H1 (cell line): ENCODE measurements at regions not wholly inside any gene's neighbourhood (a gene's known extent, or its start where the extent isn't known, plus 50 kb on each side); places are given as distances from the start of the nearest gene placed in this dataset.

Experiments used
- CTCF ChIA-PET: fragments of 300-600 bp; sonication (Branson Sonifier 250); formaldehyde crosslinking; loops from one replicate; lab custom pipeline; 2021; ENCODE audit not compliant: partially characterized antibody; lab: Charles Lee
- POLR2A ChIA-PET: fragments of 300-600 bp; sonication (Branson Sonifier 250); formaldehyde crosslinking; loops from one replicate; lab custom pipeline; 2021; ENCODE audit warnings: inconsistent platforms; ENCODE audit not compliant: partially characterized antibody; lab: Charles Lee
- DNase-seq, 2 experiments: peaks; one replicate each; pipeline versions ENCODE4 v3.0.0 to v3.0.0-alpha.2; 2010 to 2022; ENCODE audit warnings: low spot score in 2 of 2, low read depth in 1 of 2, mixed read lengths in 1 of 2
- FAIRE-seq: peaks from 2 replicates; lab custom pipeline; 2011; peaks lifted over from hg19 to GRCh38; lab: Jason Lieb, UNC
- H2AFZ ChIP-seq: 2 replicates; pipeline ENCODE4 v1.8.1; 2012; ENCODE audit warnings: low read length, inconsistent platforms
- H2AK5ac ChIP-seq: 2 replicates; pipeline ENCODE4 v1.6.1; 2013; ENCODE audit warnings: low read depth, low read length
- H2BK120ac ChIP-seq: replicated peaks from 2 replicates; pipeline ENCODE3; 2013; ENCODE audit warnings: low read depth, low read length, inconsistent platforms
- H2BK12ac ChIP-seq: 2 replicates; pipeline ENCODE4 v1.6.1; 2013; ENCODE audit warnings: low read depth, low read length
- H2BK15ac ChIP-seq: 2 replicates; pipeline ENCODE4 v1.6.1; 2013; ENCODE audit warnings: low read length
- H2BK20ac ChIP-seq: 2 replicates; pipeline ENCODE4 v1.6.1; 2013; ENCODE audit warnings: low read length
- H2BK5ac ChIP-seq: 2 replicates; pipeline ENCODE4 v1.6.1; 2013; ENCODE audit warnings: low read depth, low read length
- H3K14ac ChIP-seq: 2 replicates; pipeline ENCODE4 v1.6.1; 2013; ENCODE audit warnings: inconsistent platforms; ENCODE audit not compliant: insufficient read length
- H3K18ac ChIP-seq: 2 replicates; pipeline ENCODE4 v1.6.1; 2013; ENCODE audit warnings: low read length; ENCODE audit errors: extremely low read depth
- H3K23ac ChIP-seq: 2 replicates; pipeline ENCODE4 v1.6.1; 2013; ENCODE audit warnings: inconsistent platforms; ENCODE audit not compliant: insufficient read length
- H3K23me2 ChIP-seq: 2 replicates; pipeline ENCODE4 v1.6.1; 2013; ENCODE audit warnings: low read depth, low read length
- H3K27ac ChIP-seq: 2 replicates; pipeline ENCODE4 v1.6.1; 2011; ENCODE audit warnings: low read depth, low read length, inconsistent platforms
- H3K27me3 ChIP-seq, 4 experiments: replicated peaks in 1 of 4; 1 replicate in 1 of 4; 2 replicates in 3 of 4; pipeline versions ENCODE4 v1.6.1 to v1.8.1; 2011 to 2013; ENCODE audit warnings: low read length in 3 of 4, mild to moderate bottlenecking in 3 of 4, inconsistent platforms in 2 of 4, mixed read lengths in 2 of 4, moderate library complexity in 1 of 4; ENCODE audit not compliant: control insufficient read depth in 3 of 4, insufficient read depth in 3 of 4; ENCODE audit errors: extremely low read depth in 1 of 4
- H3K36me3 ChIP-seq, 4 experiments: 2 replicates each; pipeline versions ENCODE4 v1.6.1 to v1.8.1; 2011 to 2013; ENCODE audit warnings: mild to moderate bottlenecking in 4 of 4, low read length in 3 of 4, moderate library complexity in 2 of 4, control low read depth in 1 of 4, inconsistent platforms in 1 of 4; ENCODE audit not compliant: insufficient read depth in 4 of 4, control insufficient read depth in 2 of 4
- H3K4ac ChIP-seq: replicated peaks from 2 replicates; pipeline ENCODE3; 2013; ENCODE audit warnings: low read length, low read depth, mixed read lengths, inconsistent platforms; ENCODE audit not compliant: insufficient read length
- H3K4me1 ChIP-seq, 4 experiments: replicated peaks in 1 of 4; 1 replicate in 1 of 4; 2 replicates in 3 of 4; pipeline versions ENCODE4 v1.6.1 to v1.8.1; 2011 to 2013; ENCODE audit warnings: low read length in 3 of 4, inconsistent platforms in 2 of 4, mixed read lengths in 1 of 4; ENCODE audit not compliant: insufficient read depth in 4 of 4, control insufficient read depth in 3 of 4
- H3K4me2 ChIP-seq, 2 experiments: 2 replicates each; pipeline versions ENCODE4 v1.6.1 to v1.8.1; 2011 to 2013; ENCODE audit warnings: low read depth in 2 of 2, low read length in 2 of 2, control low read depth in 1 of 2, inconsistent platforms in 1 of 2, mild to moderate bottlenecking in 1 of 2; ENCODE audit not compliant: insufficient read depth in 1 of 2
- H3K4me3 ChIP-seq, 4 experiments: fragments of 200-600, 300-600 bp in 1 of 4; sonication (generic), shearing (Covaris generic), sonication (Bioruptor Twin) in 1 of 4; 2 replicates each; pipeline versions ENCODE4 v1.5.1 to v1.8.1; 2011 to 2016; ENCODE audit warnings: low read length in 4 of 4, low read depth in 3 of 4, control low read depth in 2 of 4, inconsistent platforms in 2 of 4, mild to moderate bottlenecking in 2 of 4, mixed read lengths in 1 of 4, moderate library complexity in 1 of 4; ENCODE audit not compliant: insufficient read depth in 2 of 4; ENCODE audit errors: extremely low read depth in 1 of 4
- H3K56ac ChIP-seq: replicated peaks from 2 replicates; pipeline ENCODE3; 2013; ENCODE audit warnings: low read depth, mild to moderate bottlenecking, mixed read lengths, low read length, inconsistent platforms; ENCODE audit not compliant: insufficient read length
- H3K79me1 ChIP-seq: 2 replicates; pipeline ENCODE4 v1.6.1; 2013; ENCODE audit warnings: low read depth, low read length, control low read depth
- H3K79me2 ChIP-seq, 2 experiments: 2 replicates each; pipeline versions ENCODE4 v1.6.1 to v1.8.1; 2012 to 2013; ENCODE audit warnings: low read length in 2 of 2, mild to moderate bottlenecking in 2 of 2, inconsistent platforms in 1 of 2; ENCODE audit not compliant: insufficient read depth in 2 of 2, control insufficient read depth in 1 of 2
- H3K9ac ChIP-seq, 4 experiments: replicated peaks in 1 of 4; 1 replicate in 1 of 4; 2 replicates in 3 of 4; pipeline versions ENCODE4 v1.6.1 to v1.8.1; 2011 to 2013; ENCODE audit warnings: low read depth in 3 of 4, low read length in 3 of 4, control low read depth in 2 of 4, mild to moderate bottlenecking in 2 of 4, moderate library complexity in 2 of 4, inconsistent platforms in 1 of 4; ENCODE audit errors: extremely low read depth in 1 of 4
- H3K9me3 ChIP-seq, 2 experiments: 2 replicates each; pipeline versions ENCODE4 v1.6.1 to v1.8.1; 2012 to 2013; ENCODE audit warnings: mild to moderate bottlenecking in 2 of 2, moderate library complexity in 2 of 2, control low read depth in 1 of 2, inconsistent platforms in 1 of 2, low read depth in 1 of 2, low read length in 1 of 2, mixed read lengths in 1 of 2; ENCODE audit not compliant: insufficient read depth in 2 of 2
- H4K20me1 ChIP-seq, 2 experiments: replicated peaks in 1 of 2; 2 replicates each; pipeline versions ENCODE3 to v1.8.1; 2011 to 2013; ENCODE audit warnings: inconsistent platforms in 2 of 2, low read length in 2 of 2, mild to moderate bottlenecking in 1 of 2; ENCODE audit not compliant: insufficient read depth in 2 of 2, control insufficient read depth in 1 of 2
- H4K5ac ChIP-seq: 2 replicates; pipeline ENCODE4 v1.6.1; 2013; ENCODE audit warnings: low read length, low read depth, mixed read lengths, inconsistent platforms; ENCODE audit not compliant: insufficient read length
- H4K8ac ChIP-seq: 2 replicates; pipeline ENCODE4 v1.8.0; 2013; ENCODE audit warnings: mild to moderate bottlenecking, moderate library complexity, low read length, inconsistent platforms; ENCODE audit not compliant: insufficient read depth; ENCODE audit errors: extremely low read depth
- H4K91ac ChIP-seq: replicated peaks from 2 replicates; pipeline ENCODE3; 2013; ENCODE audit warnings: low read length, mixed read lengths, inconsistent platforms; ENCODE audit not compliant: insufficient read length
- ASH2L ChIP-seq: fragments of 200-600, 300-600 bp; sonication (generic); IDR thresholded peaks from one replicate; pipeline ENCODE4 v1.7.1; 2017; ENCODE audit warnings: low read length
- CBX8 ChIP-seq: fragments of 300-800, 300-1000 bp; sonication (generic); IDR thresholded peaks from 2 replicates; pipeline ENCODE4 v1.7.1; 2016; ENCODE audit warnings: low read depth, low read length, borderline replicate concordance
- CHD1 ChIP-seq: IDR thresholded peaks from 2 replicates; pipeline ENCODE4 v1.6.1; 2012; ENCODE audit warnings: low read depth, low read length, improper control_type of control experiment
- JUND ChIP-seq: IDR thresholded peaks from 2 replicates; pipeline ENCODE4 v1.6.1; 2011; ENCODE audit warnings: mild to moderate bottlenecking, improper control_type of control experiment, low read length
- NANOG ChIP-seq: IDR thresholded peaks from 2 replicates; pipeline ENCODE4 v1.6.1; 2011; ENCODE audit warnings: low read length, low read depth, mild to moderate bottlenecking, inconsistent platforms; ENCODE audit not compliant: insufficient read depth, poor library complexity, severe bottlenecking
- RNF2 ChIP-seq: fragments of 200-900, 300-1000 bp; sonication (generic); IDR thresholded peaks from 2 replicates; pipeline ENCODE4 v1.7.1; 2016; ENCODE audit warnings: borderline replicate concordance, low read depth, mild to moderate bottlenecking, antibody characterized with exemption, low read length; ENCODE audit not compliant: poor library complexity, severe bottlenecking; ENCODE audit errors: missing control alignments
- SIN3A ChIP-seq, 2 experiments: IDR thresholded peaks in 1 of 2; conservative IDR thresholded peaks in 1 of 2; 2 replicates each; pipeline ENCODE4 v1.6.1; 2011 to 2012; ENCODE audit warnings: low read length in 2 of 2, improper control_type of control experiment in 1 of 2, low read depth in 1 of 2, mild to moderate bottlenecking in 1 of 2
- SRF ChIP-seq: IDR thresholded peaks from 2 replicates; pipeline ENCODE4 v1.6.1; 2011; ENCODE audit warnings: mild to moderate bottlenecking, low read depth, low read length, moderate library complexity
- WGBS, 2 experiments: shearing (Covaris generic) in 1 of 2; methylation state at CpG; one replicate each; pipeline versions ENCODE4 v1.1.6 to v1.1.7; 2013 to 2015; ENCODE audit warnings: low lambda C conversion rate in 2 of 2, mixed read lengths in 2 of 2, inconsistent platforms in 1 of 2, low coverage in 1 of 2, missing lambda C conversion rate in 1 of 2; ENCODE audit not compliant: insufficient replicate concordance in 2 of 2, insufficient coverage in 1 of 2, insufficient read length in 1 of 2; ENCODE audit errors: extremely low coverage in 1 of 2, missing lambda C conversion rate in 1 of 2; 5-methylcytosine and 5-hydroxymethylcytosine counted together

GRCh38 chr21:28358170-28358569, 634.5 kb downstream of the LTN1 start:
- no peak for DNase-seq
- Histone ChIP-seq H2AK5ac (no peak overlapping the region), H2AFZ (no peak overlapping the region), H3K79me1 (no peaks in the 10 kb centered on the region), H3K36me3 (no peaks in the 10 kb centered on the region), H3K4me2 (no peak overlapping the region), H2BK12ac (no peak overlapping the region), H4K5ac (no peak overlapping the region), H3K27ac (no peak overlapping the region), H2BK5ac (no peak overlapping the region), H2BK20ac (no peak overlapping the region), H3K79me2 (no peaks in the 10 kb centered on the region), H3K14ac (no peak overlapping the region), H2BK120ac (no peak overlapping the region), H3K23me2 (no peaks in the 10 kb centered on the region), H2BK15ac (no peak overlapping the region), H3K9ac (no peak overlapping the region), H3K4me3 (no peak overlapping the region), H3K27me3 (no peaks in the 10 kb centered on the region), H3K18ac (no peak overlapping the region), H3K56ac (no peak overlapping the region), H3K23ac (no peak overlapping the region), H3K4ac (no peak overlapping the region), H3K9me3 (no peaks in the 10 kb centered on the region), H4K91ac (no peak overlapping the region), H3K4me1 (no peaks in the 10 kb centered on the region), H4K20me1 (no peaks in the 10 kb centered on the region), H4K8ac (no peak overlapping the region)
- no peak for FAIRE-seq
- ChIA-PET POLR2A (interaction anchor here (0.6 kb wide), 1 partner anchor 700 kb away, joined by 4 read pairs; no protein-coding TSS in a partner anchor), CTCF (interaction anchor here (1.2 kb wide), 1 partner anchor 163 kb away, joined by 3 read pairs; no protein-coding TSS in a partner anchor)
- WGBS, 2 experiments = 95% methylated on average over 1 of the region's 1 CpG; no CpG with 5 or more reads in 1 of the 2 experiments
- TF ChIP-seq NANOG = no peak
- no peak for TF ChIP-seq SIN3A (conservative IDR thresholded peaks at IDR 0.05 in 1 of 2, IDR thresholded peaks at IDR 0.05 in 1 of 2; ENCODE audit: low read depth in 1 of 2, low read length in 2 of 2)
- no peak for TF ChIP-seq SRF
- TF ChIP-seq CHD1 = no peak
- no peak for TF ChIP-seq CBX8
- no peak for TF ChIP-seq RNF2
- TF ChIP-seq JUND = no peak
- TF ChIP-seq ASH2L = no peak
